22Rv1 (cell line): ENCODE measurements at regions not wholly inside any gene's neighbourhood (a gene's known extent, or its start where the extent isn't known, plus 50 kb on each side); places are given as distances from the start of the nearest gene placed in this dataset.

Source experiments
- H3K27ac ChIP-seq: fragments of 450-650 bp; 2 replicates; pipeline ENCODE4 v1.5.1; 2017
- CTCF ChIP-seq: fragments of 450-650 bp; IDR thresholded peaks from 2 replicates; pipeline ENCODE4 v1.5.1; 2017; ENCODE audit warnings: mild to moderate bottlenecking
- ZFX ChIP-seq: fragments of 450-650 bp; IDR thresholded peaks from 2 replicates; pipeline ENCODE4 v1.6.1; 2017; ENCODE audit warnings: antibody characterized with exemption, borderline replicate concordance

GRCh38 chr5:72612810-72613209 is 105.6 kb upstream of the ZNF366 start:
- no peak overlapping the region for H3K27ac ChIP-seq
- TF ChIP-seq CTCF (no peak), ZFX (no peak)

- TF ChIP-seq ZFX (no peak), CTCF (peak; percentile 96)
- H3K27ac ChIP-seq = no peak overlapping the region
These were observed 104.0 kb upstream of the ZNF366 start for GRCh38 chr5:72611118-72611730.

- TF ChIP-seq CTCF (no peak), ZFX (no peak)
- no peak overlapping the region for H3K27ac ChIP-seq
These were observed 101.7 kb upstream of the ZNF366 start for GRCh38 chr5:72608926-72609325.

GRCh38 chr5:72608297-72608696 is 101.1 kb upstream of the ZNF366 start:
- TF ChIP-seq ZFX = no peak
- TF ChIP-seq CTCF = no peak

GRCh38 chr5:72607381-72607780 is 100.2 kb upstream of the ZNF366 start:
- no peak overlapping the region for H3K27ac ChIP-seq
- TF ChIP-seq ZFX (no peak), CTCF (no peak)

More at GRCh38 chr5:72608297-72608696, 101.1 kb upstream of the ZNF366 start:
- H3K27ac ChIP-seq = no peak overlapping the region

- TF ChIP-seq ZFX (no peak), CTCF (no peak)
- H3K27ac ChIP-seq = no peak overlapping the region
These were observed 99.3 kb upstream of the ZNF366 start for GRCh38 chr5:72606525-72606924.

GRCh38 chr5:72605632-72606031 is 98.4 kb upstream of the ZNF366 start:
- no peak overlapping the region for H3K27ac ChIP-seq
- TF ChIP-seq CTCF (no peak), ZFX (no peak)
